NCI-H1417 (cell line): ENCODE measurements at regions not wholly inside any gene's neighbourhood (a gene's known extent, or its start where the extent isn't known, plus 50 kb on each side); places are given as distances from the start of the nearest gene placed in this dataset.

Experiments used
- DNase-seq, 3 experiments: peaks; one replicate each; lab custom pipeline; 2025; lab: John Stamatoyannopoulos, UW

DNA sequence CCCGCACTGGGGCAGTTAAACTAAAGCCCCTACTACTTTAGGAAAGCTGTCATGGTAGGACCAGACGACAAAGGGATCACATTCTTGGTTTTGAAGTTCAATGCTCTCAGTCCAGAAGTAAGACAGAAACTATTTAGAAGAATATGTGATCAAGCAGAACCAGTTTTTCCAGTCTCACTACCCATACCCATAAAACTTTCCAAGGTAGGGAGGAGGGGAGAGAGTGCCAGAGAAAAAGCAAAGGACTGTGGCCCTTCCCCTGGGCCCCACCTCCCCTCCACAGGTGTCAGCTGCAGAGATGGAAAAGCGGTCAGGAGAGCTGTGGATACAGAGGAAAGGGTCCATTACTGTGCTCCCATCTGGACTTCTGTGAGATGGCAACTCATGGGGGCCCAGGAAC, 587.1 kb downstream of the SOX6 start:
- no peak for DNase-seq

DNA sequence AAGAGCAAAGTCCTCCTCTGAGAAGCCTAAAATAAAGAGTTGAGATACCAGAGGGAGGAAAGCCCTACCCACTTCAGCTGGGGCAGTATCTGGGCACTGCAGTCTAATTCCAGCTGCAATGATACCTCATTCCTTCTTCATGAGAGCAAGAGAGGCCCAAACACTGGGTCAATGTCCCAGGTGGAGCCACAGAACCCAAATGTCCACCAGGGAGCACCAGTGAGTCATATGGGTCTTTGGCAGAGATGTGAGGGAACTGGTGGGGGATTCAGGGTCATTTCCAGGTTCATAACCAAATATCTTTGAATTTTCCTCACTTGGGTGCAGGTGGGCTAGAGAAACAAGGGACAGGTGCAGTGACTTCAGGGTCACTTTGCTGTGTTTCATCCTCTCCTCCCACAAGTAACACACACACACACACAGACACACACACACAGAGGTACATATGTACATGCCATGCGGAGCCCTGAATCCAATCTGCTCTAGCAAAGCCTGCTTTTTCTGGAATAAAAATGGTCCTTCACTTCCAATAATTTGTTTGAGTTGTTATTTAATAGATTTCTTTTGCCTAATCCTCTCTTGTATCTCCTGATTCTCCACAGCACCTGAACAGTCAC, 585.4 kb downstream of the SOX6 start:
- peak in 2 of 3 experiments; percentile 45 to 59 for DNase-seq

DNA sequence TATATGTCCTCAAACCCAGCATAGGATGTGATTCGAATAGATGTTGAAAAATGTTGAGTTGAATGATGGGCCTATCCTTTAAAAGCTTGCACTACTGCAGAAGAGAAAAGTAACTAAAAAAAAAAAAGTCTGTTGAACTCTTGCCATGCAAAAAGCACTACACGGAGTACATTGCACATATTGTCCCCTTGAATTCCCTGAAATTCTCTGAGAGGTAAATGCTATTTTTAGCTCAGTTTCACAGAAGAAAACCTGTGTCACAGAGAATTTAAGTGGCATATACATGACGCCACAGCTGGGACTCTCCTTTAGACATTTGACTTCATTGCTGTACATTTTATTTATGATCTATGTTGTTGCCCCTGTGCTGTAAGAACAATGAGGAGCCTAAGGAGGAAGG, 583.8 kb downstream of the SOX6 start:
- DNase-seq = no peak

DNA sequence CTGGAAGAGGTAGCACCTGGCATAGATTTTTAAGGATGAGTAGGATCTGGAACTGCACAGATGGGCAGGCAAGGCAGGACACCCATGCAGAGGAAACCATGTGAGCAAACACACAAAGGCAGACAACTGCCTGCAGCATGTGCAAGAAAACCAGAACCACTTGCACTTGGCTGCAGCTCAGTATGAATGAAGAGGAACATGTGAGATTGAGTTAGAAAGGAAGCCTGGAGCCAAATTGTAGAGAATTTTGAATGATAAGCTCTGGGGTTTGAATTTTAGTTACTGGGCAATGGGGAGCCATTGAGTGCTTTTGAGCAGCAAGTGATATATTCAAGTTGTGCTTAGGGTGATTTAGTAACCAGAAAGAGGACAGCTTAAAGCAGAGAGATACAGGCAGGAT, 583.4 kb downstream of the SOX6 start:
- DNase-seq = no peak

DNA sequence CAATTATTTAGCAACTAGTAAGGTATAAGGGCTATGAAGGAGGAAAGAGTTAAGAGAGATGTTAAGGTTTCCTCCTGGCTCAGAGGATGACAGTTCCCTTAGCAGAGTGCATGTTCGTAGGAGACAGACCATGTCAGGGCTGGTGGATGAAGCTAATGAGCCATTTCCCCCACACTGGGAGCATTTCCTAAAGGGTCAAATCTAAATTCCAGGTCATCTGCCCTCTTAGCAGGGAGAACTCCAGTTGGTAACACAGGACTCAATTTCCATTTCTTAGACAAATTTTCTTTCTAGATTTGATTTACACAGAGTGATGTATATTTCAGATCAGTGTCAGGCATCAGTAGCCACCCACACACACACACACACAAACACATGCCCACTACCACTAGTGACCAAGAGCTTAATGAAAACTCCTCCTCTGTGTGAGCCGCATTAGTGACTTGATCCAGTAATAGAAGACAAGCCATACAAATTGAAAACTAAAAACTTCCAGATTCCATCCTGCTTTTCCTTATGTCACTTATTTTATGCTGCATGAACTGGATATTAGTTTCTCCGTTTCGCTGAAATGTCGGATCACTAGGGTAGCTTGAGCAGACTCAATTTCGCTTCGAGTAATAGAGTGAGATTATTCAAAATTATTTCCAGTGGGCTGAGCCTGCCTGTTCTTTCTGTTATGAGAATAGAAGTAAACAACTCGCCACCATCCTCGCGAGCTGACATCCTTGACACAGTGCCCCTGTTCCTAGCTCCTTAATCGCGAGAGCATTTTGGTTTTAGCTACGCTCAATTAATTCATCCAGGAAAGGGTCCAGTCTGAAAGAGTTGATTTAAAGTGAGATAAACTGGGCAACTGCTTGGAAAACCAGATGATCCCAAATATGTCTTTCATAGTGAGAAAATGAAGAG, 582.6 kb downstream of the SOX6 start:
- no peak for DNase-seq

DNA sequence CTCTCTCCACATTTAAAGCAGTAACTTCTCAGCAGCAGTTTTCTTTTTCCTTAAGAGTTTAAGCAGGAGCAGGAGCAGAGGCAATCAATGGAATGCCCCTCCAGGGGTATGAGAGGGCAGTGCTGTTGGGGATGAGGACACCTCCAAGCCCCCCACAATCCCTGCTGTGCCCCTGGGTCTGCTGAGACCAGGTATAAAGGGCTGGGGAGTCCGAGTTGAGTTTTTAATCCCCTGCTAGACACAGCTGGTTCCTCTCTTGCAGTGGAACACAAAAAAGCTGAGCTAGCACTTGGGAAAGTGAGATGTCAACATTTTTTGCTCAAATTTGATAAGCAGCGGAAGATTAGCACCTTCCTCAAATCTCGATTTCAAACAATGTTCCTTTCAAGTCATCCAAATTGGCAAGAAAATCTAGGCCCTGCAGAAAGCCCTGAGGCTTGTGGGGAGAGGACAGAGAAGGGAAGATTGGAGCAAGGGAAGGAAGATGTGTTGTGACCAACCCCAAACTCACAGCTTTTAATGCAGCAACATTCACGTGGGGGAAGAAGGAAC, 581.9 kb downstream of the SOX6 start:
- no peak for DNase-seq

DNA sequence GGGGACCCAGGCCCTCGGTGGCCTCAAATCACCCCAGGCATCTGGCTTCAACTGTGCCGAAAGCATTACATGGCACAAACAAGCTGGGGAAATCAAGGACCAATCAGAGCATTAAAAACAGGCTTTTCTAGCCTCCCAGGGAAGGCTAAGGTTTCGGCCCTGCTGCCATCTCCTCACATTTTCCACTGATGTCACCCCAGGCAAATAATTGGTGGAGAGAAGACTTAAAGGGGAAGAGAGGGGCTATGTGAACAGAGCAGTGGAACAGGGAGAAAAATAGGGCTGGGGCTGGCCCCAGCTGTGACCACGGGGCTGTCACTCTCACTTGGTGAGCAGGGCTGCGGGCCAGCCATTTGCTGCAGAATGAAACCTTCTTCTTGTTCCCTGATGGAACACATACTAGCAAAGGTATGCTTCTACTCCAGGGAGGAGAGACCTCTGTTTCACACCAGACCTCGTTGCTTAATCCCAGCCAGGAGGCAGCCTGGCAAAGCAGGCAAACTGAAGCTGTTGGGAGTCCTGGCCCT, 581.3 kb downstream of the SOX6 start:
- DNase-seq = no peak

DNA sequence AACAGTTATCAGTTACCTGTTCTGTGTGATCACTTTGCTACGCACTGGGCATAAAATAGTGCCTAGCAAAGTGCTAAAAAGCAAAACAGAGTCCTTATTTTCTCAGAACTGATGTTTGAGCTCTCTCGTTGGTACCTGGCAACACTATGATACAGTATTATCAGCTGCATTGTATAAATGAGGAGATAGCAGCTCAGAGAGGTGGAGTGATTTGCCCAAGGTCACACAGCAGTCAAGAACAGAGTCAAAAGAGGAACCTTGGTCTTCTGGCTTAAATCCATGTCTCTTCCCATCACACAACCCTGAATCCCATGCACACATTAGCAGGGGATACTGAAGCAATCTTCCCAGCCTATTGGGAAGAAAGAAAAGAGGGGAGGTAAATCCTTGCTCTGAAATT, 580.5 kb downstream of the SOX6 start:
- no peak for DNase-seq

DNA sequence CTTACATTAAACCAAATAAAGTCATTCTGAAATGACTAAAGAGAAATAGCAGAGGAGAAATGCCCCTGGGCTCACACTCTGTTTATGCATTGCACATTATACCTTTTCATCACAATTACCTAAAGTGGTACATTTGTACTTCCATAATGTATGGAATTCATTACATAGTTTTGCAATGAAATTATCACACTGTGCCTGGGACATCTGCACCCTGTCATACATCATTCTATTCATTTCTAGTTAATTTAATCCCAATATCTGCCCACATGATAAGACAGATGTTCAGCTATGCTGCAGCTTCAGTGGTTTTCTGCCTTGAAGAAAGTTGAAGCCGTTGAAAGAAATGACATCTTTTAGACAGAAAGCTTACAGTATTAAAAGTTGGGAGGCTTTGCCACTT, 580.0 kb downstream of the SOX6 start:
- DNase-seq = no peak

DNA sequence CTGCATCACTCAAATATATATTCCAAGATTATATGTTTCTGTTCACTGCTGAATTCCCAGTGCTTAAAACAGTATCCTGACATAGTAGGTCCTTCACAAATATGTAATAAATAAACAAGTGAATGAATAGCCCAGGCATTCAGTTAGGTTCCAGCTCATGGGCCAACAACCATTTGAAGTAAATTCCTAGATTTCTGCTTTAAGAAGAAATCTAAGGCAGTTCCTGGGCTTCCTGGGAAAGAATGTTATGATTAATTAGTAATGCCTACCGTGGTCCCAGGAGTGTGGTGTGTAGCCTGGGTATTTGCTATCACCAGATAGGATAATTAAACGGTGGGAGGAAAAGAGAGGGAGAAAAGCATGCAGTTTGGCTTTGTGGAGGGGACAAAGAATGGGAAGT, 576.8 kb downstream of the SOX6 start:
- DNase-seq = no peak

DNA sequence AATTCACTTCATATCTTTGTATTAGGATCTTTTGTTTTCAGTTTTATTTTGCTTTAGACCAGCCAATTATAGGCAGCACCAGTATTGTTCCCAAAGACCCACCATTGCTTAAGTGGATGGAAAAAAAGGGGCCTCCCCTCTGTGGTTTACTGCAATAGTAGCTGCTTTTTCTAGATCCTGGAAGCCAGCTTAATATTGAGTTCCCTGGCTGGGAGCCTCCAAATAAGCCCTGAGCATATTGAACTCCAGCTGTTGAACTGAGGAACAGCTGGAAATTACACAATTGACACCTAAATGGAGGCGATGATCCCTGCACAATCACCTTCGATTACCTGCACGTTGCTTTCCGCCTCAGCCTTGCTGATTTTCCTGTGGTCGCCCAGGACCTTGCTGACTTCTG, 576.0 kb downstream of the SOX6 start:
- no peak for DNase-seq

DNA sequence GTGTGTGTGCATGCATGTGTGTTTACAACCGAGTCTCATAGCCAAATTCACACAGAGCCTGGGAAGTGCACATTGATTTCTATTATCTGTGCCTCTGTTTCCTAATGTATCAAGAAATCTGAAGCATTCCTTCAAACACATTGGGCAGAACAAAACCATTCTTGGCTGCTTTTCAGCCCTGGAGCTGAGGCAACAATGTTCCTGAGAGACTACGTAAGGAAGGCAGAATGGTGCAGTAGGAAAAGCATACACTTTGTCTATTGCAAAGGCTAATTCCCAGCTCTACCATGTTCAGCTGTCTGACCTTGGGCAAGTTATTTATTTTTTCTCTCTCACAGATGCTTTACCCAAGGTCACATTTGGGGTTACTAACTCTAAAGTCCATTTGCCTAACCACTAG, 575.5 kb downstream of the SOX6 start:
- DNase-seq = no peak

DNA sequence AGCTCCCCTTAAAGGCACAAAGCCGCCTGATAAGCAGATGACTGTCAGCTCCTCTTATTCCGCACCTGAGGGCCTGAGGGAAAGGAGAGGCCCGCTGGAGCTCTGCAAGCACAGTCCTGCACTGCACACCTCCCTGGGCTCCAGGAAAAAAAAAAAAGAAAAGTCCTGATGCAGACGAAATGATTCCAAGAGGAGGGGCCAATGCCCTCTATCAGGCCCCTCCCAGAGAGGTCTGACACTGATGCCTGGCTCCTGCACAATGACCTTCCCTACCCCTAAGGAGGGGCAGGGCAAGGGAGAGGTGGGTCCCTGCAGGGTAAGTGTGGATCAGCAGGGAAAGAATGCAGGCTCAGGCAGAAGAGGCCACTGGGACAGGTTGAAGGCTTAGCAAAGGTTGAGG, 572.7 kb downstream of the SOX6 start:
- DNase-seq = no peak

DNA sequence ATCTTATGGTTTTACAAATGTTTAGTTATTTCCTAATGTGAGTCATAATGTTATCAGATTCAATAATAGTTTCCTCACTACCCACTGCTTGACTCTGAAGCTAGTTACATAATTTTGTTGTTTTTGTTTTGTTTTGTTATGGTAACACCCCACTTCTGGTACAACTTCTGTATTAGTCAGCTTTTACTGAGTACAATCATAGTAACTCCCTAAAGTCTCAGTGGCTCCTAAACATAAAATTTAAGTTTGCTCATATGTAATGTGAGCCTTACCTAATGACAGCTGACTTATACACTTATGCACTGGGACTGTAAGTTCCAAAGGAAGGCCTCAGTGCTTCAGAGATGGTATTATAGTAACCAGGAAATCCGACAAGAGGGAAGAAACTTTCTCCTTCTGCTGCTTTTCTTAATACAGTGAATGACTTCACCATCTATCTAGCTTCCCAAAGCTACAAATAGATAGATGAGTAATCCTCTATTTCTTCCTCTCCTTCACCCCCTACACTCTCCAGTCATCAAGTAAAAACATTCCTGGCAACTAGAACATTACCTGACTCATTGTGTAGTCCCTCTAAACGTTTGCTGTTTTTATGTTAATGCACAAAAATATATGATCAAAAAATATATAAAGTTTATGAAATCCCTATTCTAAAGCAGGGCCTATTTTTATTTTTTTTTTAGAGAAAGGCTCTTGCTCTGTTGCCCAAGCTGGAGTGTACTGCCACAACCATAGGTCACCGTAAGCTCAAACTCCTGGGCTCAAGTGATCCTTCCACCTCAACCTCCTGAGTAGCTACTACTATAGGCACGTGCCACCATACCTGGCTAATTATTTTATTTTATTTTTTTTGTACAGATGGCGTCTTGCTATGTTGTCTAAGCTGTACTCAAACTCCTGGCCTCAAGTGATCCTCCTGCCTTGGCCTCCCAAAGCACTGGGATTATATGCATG, 563.0 kb downstream of the SOX6 start:
- DNase-seq = no peak

DNA sequence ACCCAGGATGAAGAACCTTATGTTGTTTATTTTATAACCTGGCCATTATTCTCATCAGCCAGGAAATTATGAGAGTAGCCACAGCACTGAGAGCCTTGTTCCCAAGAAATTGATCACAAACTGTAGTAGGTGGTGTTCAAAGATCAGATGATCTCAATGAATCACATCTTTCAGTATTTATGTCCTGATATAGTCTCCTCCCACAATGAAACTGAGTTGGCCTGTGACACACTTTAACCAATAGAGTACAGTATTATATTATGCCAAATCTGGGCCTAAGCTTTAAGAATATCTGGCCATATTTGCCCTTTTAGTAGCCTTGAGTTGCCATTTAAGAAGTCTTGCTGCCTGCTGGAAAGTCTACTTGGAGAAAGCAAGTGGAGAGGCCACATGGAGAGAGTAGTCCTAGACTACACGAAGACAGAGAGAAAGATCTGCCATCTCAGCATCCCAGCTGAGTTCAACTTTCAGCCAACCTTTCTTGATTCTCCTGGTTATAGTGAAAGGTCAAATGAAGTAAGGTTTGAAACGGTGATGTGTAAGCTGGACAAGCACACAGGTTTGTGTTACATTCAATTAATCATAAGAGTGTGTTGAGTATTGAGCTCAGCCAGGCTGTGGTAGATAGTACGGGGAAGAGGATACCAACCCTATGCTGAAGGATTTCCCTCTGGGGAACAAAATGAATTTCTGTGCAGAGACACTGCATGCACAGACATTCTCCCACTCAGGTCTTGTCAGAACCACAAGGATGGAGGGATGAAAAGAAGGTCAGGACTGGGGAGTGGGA, 561.8 kb downstream of the SOX6 start:
- DNase-seq = no peak

DNA sequence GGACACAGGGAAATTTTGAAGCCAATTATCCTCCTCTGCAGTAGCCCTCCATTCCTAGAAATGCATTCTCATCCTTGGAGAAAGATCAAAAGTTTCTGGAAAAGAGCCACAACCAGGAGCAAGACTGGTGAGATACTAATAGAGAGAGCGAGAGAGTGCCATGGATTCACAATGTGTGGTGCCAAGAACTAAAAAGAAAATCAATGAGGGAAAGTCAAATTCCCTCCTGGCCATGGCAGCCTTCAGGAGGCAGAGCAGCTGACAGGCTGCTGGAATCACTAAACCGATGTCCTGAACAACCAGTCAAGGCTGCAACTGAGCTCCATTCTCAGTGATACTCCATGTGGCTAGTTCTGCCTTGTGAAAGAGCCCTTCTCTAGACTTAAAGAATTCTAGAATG, 561.0 kb downstream of the SOX6 start:
- DNase-seq = no peak

DNA sequence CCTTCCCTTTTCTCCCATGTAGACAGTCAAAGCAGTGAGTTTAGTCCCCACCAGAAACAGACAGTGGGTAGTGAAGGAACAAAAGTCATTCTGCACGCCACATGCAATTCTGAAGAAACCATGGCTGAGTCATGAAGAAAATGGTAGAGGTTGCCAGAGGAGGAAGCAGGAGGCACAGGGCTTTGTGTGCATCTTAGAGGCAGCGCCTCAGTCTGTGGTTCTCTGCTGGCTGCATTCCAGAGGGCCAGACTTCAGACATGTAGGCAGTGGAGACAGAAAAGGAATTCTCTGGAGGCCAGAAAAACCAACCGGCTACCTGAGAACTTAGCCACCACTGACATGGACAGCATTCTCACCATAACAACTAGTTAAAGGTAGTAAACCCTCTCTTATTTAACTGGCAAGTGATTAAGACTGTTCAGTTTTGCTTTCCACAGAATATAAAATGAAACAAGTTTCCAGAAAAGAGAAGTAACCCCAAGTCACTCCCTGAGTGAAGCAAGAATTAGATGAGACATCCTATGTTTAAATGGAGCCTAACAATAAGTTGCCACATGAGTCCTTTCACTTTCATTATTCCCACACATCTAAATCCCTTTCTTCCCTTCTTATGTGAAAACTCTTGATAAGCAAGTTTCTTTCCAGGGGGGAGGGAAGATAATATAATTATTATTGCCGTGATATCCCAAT, 556.1 kb downstream of the SOX6 start:
- DNase-seq = no peak

DNA sequence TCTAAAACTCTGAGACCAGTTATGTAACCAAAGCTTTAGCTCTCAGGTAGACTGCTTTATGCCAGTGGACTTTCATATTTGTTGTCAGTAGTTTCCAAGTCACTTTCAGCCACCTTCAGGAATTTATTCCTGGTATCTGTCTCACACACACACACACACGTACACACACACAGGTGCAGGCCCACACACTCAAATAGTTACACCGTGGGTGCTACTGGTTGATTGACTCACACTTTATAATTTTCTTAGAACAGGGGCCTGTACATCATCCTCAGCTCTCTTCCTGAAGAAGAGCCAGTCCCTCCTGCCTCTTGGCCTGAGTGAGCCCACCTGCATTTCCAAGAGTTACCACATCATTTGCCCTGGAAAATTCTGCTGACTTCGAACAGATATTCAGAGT, 555.2 kb downstream of the SOX6 start:
- no peak for DNase-seq

DNA sequence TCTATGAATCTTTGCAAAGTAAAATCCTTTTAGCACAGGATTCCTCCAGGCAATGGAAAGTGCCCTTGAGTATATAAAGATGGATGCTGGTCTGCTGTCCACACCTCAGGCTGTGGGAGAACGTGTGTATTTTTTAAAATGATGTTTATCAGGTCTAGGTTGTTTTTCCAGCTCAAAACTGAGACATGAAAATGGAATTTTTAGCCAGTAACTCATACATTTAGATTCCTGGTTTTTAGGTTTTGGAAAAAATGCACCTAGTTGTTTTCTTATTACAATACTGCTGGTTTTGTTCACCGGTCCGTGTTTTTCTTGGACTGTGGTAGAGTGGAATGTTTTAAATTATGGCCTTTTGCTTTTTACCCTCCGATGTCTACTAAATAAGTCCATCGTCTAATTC, 554.7 kb downstream of the SOX6 start:
- no peak for DNase-seq

DNA sequence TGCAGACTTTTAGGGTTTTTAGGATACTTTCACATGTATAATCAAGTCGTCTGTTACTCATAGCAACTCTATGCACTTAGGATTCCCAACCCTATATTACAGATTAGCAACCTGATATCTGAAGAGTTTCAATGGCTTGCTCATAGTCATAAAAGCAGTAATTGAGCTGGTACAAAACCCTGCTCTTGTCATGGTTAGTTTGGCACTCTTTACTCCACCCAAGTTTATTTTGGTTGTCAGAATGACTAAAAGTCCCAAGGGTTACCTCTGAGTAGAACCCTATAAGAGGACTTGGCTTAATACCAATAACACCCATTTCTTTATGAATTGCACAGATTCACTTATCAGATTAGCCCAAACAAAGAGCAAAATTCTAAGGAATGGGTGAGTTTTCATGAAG, 550.6 kb downstream of the SOX6 start:
- peak in 1 of 3 experiments; percentile 81 for DNase-seq

DNA sequence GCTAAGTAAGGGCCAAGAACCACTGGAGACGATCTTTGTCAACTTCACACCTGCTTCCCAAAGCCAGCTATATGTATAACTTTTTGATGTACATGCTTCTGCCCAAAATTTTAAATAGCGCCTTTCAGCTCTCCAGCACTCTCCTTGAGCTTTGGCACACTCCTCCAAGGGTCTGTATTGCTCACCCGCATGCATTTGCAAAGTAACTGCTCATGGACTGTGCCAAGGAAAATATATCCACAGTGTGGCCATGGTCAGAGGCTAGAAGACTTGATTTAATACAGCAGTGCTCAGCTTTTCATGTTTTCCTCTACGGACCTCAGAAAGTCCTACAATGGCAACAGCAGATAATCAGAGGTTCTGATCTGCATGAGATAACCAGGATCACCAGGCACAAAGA, 550.1 kb downstream of the SOX6 start:
- no peak for DNase-seq
